ENCODE measurements at regions not wholly inside any gene's neighbourhood (a gene's known extent, or its start where the extent isn't known, plus 50 kb on each side); places are given as distances from the start of the nearest gene placed in this dataset.

DNA sequence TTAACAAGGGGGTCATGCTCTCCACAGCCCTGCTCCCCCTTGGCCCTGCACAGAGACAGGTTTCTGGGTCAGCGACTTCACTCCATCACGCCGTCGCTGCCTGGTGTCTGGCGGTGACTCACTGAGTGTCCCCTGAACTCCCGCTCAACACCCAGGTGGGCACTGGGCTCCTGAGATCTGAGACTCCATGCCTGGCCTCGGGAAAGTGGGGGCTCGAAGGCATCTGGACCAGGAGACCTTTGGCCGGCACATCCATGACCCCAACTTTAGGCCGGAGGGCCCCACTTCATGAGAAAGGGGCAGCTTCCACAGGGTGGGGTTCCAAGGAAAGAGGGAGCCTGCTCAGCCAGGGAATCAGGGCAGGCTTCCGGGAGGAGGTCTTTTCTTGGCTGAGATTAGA lies 79.3 kb upstream of the PRR5 start:
- intact Hi-C loops (cut with micrococcal nuclease): loop anchor here (1.0 to 10.0 kb wide), 4 partner anchors 286 to 1348 kb away; no protein-coding TSS in a partner anchor
- Histone ChIP-seq H3K79me2 (ENCODE audit: insufficient read depth, low read length) (no peaks in the 10 kb centered on the region), H3K9ac (ENCODE audit: low read length) (no peak overlapping the region), H3K27ac (ENCODE audit: low read depth, low read length) (no peak overlapping the region), H4K20me1 (ENCODE audit: insufficient read depth) (no peaks in the 10 kb centered on the region), H3K9me2 (ENCODE audit: insufficient read depth) (no peaks in the 10 kb centered on the region), H3K36me3 (ENCODE audit: control insufficient read depth in 1 of 2, insufficient read depth in 2 of 2, low read length in 2 of 2) (no peaks in the 10 kb centered on the region), H2AFZ (ENCODE audit: low read depth, low read length, poor library complexity, severe bottlenecking) (no peak overlapping the region), H3K27me3 (ENCODE audit: insufficient read depth, low read length) (no peaks in the 10 kb centered on the region), H3K4me1 (ENCODE audit: control insufficient read depth in 1 of 2, insufficient read depth in 2 of 2, low read length in 2 of 2) (peaks cover 0 to 4% of the 10 kb centered on the region in 2 experiments; a peak in 1 of 4 replicates), H3K4me2 (ENCODE audit: low read length) (no peak overlapping the region), H3K9me3 (ENCODE audit: control insufficient read depth in 1 of 2, insufficient read depth in 1 of 2, low read depth in 1 of 2, low read length in 2 of 2) (no peaks in the 10 kb centered on the region), H3K4me3 (replicated peaks in 1 of 2; ENCODE audit: low read depth in 1 of 2, low read length in 2 of 2) (no peak overlapping the region)
- RAD21 ChIA-PET (ENCODE audit: low non-redundant PET in 1 of 2, low total read pairs in 2 of 2, uncharacterized antibody in 2 of 2, unreplicated experiment in 2 of 2): interaction anchor here in 1 of 2 experiments (0.7 kb wide), 1 partner anchor 585 kb away, joined by 7 read pairs; no protein-coding TSS in a partner anchor
- CTCF ChIA-PET: interaction anchor here (1.0 to 1.5 kb wide), 2 partner anchors 541 to 629 kb away, joined by 4 read pairs; no protein-coding TSS in a partner anchor
- no TSS peak for BruUV-seq (replicated peaks)
- DNase-seq (ENCODE audit: low read depth, low spot score) (no peak), ATAC-seq (no peak)
- POLR2A ChIA-PET: no interaction called here
- TF ChIP-seq, protein P1, sequence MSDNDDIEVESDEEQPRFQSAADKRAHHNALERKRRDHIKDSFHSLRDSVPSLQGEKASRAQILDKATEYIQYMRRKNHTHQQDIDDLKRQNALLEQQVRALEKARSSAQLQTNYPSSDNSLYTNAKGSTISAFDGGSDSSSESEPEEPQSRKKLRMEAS (IDR thresholded peaks at IDR 0.05): no peak
- TF ChIP-seq CEBPB (IDR thresholded peaks at IDR 0.05; ENCODE audit: low read depth): no peak

DNA sequence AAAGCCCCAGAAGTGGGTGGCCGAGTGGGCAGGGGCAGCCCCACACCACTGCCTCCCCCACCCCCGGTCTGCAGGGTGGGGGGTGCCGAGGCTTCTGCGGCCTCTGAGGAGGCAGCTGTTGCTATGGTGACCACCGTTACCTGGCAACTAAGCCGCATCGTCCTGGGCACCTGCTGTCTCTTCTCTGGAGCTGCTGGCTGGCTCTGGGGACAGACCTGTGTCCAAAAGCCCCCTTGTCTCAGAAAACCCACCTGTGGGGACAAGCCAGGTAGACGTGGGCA lies 79.9 kb upstream of the PRR5 start:
- DNase-seq (ENCODE audit: low read depth, low spot score): no peak
- peaks cover 0 to 4% of the 10 kb centered on the region in 2 experiments; a peak in 1 of 4 replicates for H3K4me1 ChIP-seq (ENCODE audit: control insufficient read depth in 1 of 2, insufficient read depth in 2 of 2, low read length in 2 of 2)
- no peaks in the 10 kb centered on the region for H3K9me2 ChIP-seq (ENCODE audit: insufficient read depth)
- H3K9ac ChIP-seq (ENCODE audit: low read length): no peak overlapping the region
- CTCF ChIA-PET: interaction anchor here (1.0 to 1.5 kb wide), 2 partner anchors 540 to 629 kb away, joined by 4 read pairs; no protein-coding TSS in a partner anchor
- no peaks in the 10 kb centered on the region for H3K9me3 ChIP-seq (ENCODE audit: control insufficient read depth in 1 of 2, insufficient read depth in 1 of 2, low read depth in 1 of 2, low read length in 2 of 2)
- POLR2A ChIA-PET: no interaction called here
- H3K4me3 ChIP-seq (replicated peaks in 1 of 2; ENCODE audit: low read depth in 1 of 2, low read length in 2 of 2): no peak overlapping the region
- ATAC-seq: no peak
- no peak overlapping the region for H3K27ac ChIP-seq (ENCODE audit: low read depth, low read length)
- no peaks in the 10 kb centered on the region for H3K27me3 ChIP-seq (ENCODE audit: insufficient read depth, low read length)
- H3K79me2 ChIP-seq (ENCODE audit: insufficient read depth, low read length): no peaks in the 10 kb centered on the region
- RAD21 ChIA-PET (ENCODE audit: low non-redundant PET in 1 of 2, low total read pairs in 2 of 2, uncharacterized antibody in 2 of 2, unreplicated experiment in 2 of 2): interaction anchor here in 1 of 2 experiments (0.7 kb wide), 1 partner anchor 585 kb away, joined by 7 read pairs; no protein-coding TSS in a partner anchor
- no peaks in the 10 kb centered on the region for H4K20me1 ChIP-seq (ENCODE audit: insufficient read depth)
- H2AFZ ChIP-seq (ENCODE audit: low read depth, low read length, poor library complexity, severe bottlenecking): no peak overlapping the region
- no peaks in the 10 kb centered on the region for H3K36me3 ChIP-seq (ENCODE audit: control insufficient read depth in 1 of 2, insufficient read depth in 2 of 2, low read length in 2 of 2)
- TF ChIP-seq EGR1 (IDR thresholded peaks at IDR 0.05; ENCODE audit: low read depth) (no peak), ELF1 (IDR thresholded peaks at IDR 0.05; ENCODE audit: borderline replicate concordance, low read depth) (no peak), EZH2phosphoT487 (IDR thresholded peaks at IDR 0.05; ENCODE audit: borderline replicate concordance) (no peak)
- H3K4me2 ChIP-seq (ENCODE audit: low read length): no peak overlapping the region
- intact Hi-C loops (cut with micrococcal nuclease): loop anchor here (2.0 to 10.0 kb wide), 3 partner anchors 541 to 1347 kb away; no protein-coding TSS in a partner anchor
- no TSS peak for BruUV-seq (replicated peaks)
